Transverse colon (tissue), 4 donors: ENCODE measurements at regions not wholly inside any gene's neighbourhood (a gene's known extent, or its start where the extent isn't known, plus 50 kb on each side); places are given as distances from the start of the nearest gene placed in this dataset.

Experiments
- POLR2A ChIP-seq: fragments of 450-650 bp; IDR thresholded peaks from one replicate; pipeline ENCODE4 v1.6.1; 2016; ENCODE audit warnings: antibody characterized with exemption, mild to moderate bottlenecking, moderate library complexity
- POLR2AphosphoS5 ChIP-seq, 3 donors: sonication (generic); formaldehyde crosslinking; IDR thresholded peaks; one replicate each; pipeline ENCODE4 v1.6.1; 2016; ENCODE audit warnings: antibody characterized with exemption in 3 of 3
- TF ChIP-seq, protein P1 (sequence below), 5 experiments: fragments of 200-600 bp in 3 of 5; fragments of 450-650 bp in 2 of 5; sonication (generic) in 3 of 5; IDR thresholded peaks; 1 replicate in 2 of 5; 2 replicates in 3 of 5; pipeline ENCODE4 v1.5.1; 2016 to 2017; ENCODE audit warnings: antibody characterized with exemption in 5 of 5, inconsistent platforms in 3 of 5, mild to moderate bottlenecking in 2 of 5, moderate library complexity in 1 of 5

- no peak for TF ChIP-seq POLR2AphosphoS5 (IDR thresholded peaks at IDR 0.05)
- TF ChIP-seq, protein P1, sequence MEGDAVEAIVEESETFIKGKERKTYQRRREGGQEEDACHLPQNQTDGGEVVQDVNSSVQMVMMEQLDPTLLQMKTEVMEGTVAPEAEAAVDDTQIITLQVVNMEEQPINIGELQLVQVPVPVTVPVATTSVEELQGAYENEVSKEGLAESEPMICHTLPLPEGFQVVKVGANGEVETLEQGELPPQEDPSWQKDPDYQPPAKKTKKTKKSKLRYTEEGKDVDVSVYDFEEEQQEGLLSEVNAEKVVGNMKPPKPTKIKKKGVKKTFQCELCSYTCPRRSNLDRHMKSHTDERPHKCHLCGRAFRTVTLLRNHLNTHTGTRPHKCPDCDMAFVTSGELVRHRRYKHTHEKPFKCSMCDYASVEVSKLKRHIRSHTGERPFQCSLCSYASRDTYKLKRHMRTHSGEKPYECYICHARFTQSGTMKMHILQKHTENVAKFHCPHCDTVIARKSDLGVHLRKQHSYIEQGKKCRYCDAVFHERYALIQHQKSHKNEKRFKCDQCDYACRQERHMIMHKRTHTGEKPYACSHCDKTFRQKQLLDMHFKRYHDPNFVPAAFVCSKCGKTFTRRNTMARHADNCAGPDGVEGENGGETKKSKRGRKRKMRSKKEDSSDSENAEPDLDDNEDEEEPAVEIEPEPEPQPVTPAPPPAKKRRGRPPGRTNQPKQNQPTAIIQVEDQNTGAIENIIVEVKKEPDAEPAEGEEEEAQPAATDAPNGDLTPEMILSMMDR (IDR thresholded peaks at IDR 0.05): no peak
- TF ChIP-seq POLR2A: no peak
Measured at GRCh38 chr1:19564366-19564765, 79.0 kb upstream of the CAPZB start.
